22Rv1 (cell line): ENCODE measurements at regions not wholly inside any gene's neighbourhood (a gene's known extent, or its start where the extent isn't known, plus 50 kb on each side); places are given as distances from the start of the nearest gene placed in this dataset.

Experiments
- CTCF ChIP-seq: fragments of 450-650 bp; IDR thresholded peaks from 2 replicates; pipeline ENCODE4 v1.5.1; 2017; ENCODE audit warnings: mild to moderate bottlenecking
- ZFX ChIP-seq: fragments of 450-650 bp; IDR thresholded peaks from 2 replicates; pipeline ENCODE4 v1.6.1; 2017; ENCODE audit warnings: antibody characterized with exemption, borderline replicate concordance

GRCh38 chrX:151084454-151084853 lies 91.9 kb upstream of the GPR50 start:
- TF ChIP-seq CTCF: no peak
- TF ChIP-seq ZFX: no peak
